Activated T-cell treated with anti-CD3 and anti-CD28 coated beads for 48 hours (primary cell): ENCODE measurements at regions not wholly inside any gene's neighbourhood (a gene's known extent, or its start where the extent isn't known, plus 50 kb on each side); places are given as distances from the start of the nearest gene placed in this dataset.

ENCODE experiments used
- DNase-seq: peaks from one replicate; pipeline ENCODE4 v3.0.0-alpha.2; 2020; ENCODE audit warnings: low read depth

DNA sequence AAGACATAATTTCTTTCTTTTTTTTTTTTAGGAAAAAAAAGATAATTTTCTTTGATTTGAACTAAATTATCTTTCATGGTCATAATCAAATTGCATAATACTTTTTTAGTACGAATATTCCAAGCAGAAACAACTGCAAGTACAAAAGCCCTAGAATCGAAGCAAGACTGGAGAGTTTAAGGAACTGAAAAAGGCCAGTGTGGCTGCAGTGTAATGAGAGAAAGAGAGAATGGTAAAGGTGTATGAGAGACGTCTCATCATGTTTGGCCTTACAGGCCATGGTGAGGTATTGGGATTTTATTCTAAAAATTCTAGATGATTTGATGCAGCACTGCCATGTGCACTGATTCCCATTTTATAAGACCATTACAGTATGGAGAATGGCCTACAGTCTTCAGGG is 180.9 kb downstream of the SUCNR1 start:
- DNase-seq: no peak

DNA sequence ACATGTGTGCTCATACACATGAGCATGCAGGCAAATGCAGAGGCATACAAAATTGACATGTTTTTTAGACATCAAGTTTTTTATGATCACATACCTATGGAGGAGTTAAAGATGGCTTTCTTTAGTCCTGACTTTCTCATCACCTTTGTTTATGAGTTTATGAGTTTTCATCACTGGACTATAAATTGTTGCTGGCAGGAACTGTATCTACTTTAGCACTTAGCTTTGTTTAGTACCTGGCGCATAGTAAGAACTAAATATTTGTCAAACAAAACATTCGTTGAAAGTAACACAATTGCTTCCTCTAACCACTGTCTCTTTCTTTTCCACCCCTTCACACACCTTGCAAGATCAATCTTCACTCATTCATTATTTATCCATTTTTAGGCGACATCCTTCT is 182.6 kb downstream of the SUCNR1 start:
- no peak for DNase-seq

DNA sequence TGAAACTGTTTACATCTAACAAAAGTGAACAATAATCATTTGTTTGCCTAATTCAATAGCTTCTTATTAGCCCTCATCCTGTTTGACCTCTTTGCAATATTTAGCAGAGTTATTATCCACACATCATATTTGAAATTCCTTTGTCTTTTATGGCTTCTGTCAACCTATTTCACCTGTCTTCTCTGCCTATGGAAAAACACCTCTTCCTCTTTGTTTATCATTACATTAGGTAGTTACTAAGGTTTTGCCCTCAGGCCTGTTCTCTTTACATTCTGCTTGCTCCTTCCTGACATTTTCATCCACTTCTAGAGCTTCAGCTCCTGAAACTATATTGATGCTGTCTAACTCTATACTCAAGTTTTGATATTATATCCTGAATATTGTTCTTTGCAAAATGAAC is 183.0 kb downstream of the SUCNR1 start:
- DNase-seq: no peak

DNA sequence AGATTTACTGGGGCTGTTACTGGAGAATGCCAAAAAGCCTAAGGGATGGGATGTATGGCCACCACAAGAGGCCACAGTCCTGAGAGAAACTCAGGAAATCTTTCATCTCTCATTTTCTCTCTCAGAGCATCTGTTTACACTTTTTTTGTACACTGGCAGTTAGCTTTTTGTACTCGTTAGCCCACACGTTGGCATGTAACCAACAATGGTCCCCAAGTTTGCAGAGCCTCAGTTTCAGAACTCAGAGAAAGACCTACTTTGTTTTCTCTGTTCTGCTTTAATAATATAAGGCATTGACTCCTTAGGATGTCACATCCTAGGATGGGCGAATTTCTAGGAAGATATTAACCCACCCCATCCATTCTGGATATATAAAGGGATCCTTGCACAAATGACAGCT is 183.5 kb downstream of the SUCNR1 start:
- DNase-seq: no peak

DNA sequence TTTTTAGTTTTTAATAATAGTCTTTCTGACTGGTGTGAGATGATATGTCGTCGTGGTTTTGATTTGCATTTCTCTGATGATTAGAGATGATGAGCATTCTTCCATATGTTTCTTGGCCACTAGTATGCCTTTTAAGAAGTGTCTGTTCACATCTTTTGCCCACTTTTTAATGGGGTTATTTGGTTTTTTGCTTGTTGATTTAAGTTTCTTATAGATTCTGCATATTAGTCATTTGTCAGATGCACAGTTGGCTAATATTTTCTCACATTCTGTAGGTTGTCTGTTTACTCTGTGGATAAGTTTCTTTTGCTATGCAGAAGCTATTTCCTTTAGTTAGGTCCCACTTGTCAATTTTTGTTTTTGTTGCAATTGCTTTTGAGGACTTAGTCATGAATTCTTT is 185.4 kb downstream of the SUCNR1 start:
- no peak for DNase-seq

DNA sequence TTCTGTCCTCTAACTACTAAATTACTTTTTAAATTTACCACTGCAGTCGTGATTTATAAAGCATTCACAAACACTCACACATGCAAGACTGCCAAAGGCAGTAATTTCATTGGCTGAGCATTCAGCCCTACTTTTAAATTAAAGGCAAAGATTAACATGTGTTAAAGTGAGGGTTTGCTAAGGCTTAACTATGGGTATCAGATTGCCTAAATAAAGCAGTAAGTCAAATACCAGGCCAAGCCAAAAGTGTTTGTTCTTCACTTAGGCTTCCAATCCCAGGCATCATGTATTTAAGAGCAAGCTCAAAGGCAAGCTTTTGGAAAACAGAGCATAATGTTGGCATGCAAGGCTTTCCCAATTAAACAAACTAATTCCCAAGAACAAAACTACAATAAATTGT is 187.3 kb downstream of the SUCNR1 start:
- DNase-seq: no peak

DNA sequence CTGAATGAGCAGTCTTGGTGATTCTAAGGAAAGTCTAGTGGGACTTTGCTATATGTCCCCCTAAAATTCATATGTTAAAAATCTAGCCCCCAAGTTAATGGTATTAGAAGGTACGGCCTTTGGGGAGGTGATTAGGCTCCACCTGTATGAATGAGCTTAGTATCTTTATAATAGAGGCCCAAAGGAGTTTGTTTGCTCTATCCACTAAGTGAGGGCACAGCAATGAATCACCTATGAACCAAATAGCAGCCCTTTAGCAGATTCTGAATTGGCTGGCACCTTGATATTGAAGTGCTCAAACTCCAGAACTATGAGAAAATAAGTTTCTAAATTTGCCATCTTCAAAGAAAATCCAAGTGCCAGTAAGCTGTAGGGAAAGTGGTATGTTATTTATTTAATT is 187.9 kb downstream of the SUCNR1 start:
- DNase-seq: no peak

DNA sequence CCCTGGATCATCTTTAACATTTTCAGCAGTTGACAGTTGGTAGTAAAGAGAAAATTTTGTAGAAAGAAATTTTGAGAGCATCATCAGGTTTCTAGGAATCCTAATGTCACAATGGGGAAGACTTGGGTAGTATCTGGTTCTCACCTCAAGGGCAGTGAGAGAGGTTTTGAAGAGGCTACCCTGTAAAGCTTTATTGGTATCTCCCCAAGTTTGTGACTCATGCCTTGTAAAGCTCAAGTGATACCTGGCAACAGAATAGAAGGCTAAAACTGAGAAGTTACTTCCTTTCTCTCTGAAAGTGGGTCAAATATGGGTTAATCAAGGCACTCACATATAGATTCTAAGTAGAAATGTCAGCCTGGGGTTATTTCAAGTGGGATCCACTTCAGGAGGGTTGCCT is 196.4 kb downstream of the SUCNR1 start:
- DNase-seq: no peak

DNA sequence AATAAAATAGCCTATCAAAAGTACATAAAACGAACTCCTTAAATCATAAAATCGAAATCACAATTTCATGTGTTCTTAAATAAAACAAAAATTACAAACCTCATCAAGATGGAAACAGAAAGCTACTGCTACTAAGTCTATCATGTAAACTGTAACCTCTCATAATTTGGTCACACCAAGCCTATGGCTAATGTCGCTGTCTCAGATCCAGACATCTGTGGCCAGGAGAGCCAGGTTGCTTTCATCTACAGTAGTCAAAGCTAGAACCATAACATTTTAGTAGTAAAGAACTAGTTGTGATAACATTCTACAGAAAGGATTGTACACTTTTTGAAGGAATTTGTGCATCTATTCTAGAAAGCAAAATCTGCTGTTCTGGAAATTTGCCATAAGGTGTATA is 197.4 kb upstream of the MBNL1 start:
- no peak for DNase-seq

DNA sequence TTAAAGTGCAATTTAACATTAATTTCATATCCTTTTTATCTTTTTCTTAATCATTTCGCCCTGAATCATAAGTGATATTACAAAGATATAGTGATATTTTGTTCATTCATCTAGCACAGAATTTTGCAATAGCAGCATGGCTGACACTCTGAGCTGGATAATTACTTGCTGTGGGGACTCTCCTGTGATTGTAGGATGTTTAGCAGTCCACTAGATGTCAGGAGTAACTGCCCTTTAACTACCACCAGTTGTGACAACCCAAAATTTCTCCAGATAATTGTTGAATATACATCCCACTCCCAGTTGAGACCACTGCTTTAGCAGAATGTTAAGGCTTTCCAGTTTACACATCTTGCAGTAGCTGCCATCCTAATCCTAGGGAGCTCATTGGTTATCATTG is 196.8 kb upstream of the MBNL1 start:
- DNase-seq: no peak

DNA sequence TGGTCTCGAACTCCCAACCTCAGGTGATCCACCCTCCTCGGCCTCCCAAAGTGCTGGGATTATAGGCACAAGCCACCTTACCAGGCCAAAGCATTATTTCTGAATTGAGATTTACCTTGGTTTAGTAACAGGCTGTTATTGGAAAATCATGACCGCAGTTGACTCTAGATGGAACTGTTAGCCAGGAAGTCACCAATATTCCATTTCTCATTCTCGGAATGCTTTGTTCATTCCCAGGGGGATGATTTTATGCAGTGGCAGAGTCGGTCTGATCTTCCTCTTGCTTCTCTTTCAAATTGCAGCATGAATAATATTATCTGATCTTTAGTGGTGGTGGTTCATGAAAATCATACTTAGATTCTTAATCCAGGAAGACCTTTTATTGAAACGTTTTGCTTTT is 195.5 kb upstream of the MBNL1 start:
- DNase-seq: no peak

DNA sequence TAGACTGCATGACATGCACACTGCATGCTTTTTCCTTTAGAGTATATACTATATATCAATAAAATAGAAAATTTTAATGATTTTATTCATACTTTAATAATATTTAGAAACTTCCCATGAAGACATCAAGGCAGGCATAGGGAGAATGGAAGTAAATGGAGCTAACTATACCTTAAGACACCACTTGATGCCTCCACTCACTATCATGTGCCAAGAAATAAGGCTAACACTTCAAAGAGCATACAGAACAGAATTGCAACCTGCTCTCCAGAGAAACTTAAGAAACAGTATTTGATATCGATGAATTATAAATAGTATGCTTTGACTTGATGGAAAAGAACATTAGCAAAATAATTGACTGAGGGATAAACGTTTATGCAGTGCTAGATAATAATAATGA is 192.6 kb upstream of the MBNL1 start:
- no peak for DNase-seq

DNA sequence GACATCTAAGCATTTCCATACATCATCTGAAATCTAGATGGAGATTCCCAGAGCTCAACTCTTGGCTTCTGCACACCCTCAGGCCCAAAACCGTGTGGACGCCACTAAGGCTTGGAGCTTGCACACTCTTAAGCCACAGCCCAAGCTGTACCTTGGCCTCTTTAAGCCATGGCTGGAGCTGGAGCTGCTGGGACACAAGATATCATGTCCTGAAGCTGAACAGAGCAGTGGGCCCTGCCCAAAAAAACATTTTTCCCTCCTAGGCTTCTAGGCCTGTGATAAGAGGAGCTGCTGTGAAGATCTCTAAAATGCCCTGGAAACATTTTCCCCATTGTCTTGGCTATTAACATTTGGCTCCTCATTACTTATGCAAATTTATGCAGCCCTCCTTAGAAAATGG is 188.7 kb upstream of the MBNL1 start:
- no peak for DNase-seq

DNA sequence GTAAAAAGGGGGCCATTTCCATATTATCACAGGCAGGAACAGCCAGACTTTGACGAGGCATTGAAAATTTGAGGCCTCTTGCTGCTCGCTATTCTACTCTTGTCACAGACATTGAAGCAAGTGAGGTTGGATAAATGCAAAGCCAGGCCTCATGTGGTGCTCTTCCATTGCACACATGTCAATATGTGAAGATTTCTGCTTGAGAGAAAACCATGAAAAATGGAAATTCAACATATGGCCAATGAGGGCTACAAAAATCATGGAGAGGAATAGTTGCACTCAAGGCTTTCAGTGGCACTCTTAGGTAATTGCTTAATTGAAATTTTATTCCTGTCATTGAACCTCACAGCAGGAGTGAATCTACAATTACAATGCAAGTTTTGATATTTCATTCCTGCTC is 185.6 kb upstream of the MBNL1 start:
- DNase-seq: no peak

DNA sequence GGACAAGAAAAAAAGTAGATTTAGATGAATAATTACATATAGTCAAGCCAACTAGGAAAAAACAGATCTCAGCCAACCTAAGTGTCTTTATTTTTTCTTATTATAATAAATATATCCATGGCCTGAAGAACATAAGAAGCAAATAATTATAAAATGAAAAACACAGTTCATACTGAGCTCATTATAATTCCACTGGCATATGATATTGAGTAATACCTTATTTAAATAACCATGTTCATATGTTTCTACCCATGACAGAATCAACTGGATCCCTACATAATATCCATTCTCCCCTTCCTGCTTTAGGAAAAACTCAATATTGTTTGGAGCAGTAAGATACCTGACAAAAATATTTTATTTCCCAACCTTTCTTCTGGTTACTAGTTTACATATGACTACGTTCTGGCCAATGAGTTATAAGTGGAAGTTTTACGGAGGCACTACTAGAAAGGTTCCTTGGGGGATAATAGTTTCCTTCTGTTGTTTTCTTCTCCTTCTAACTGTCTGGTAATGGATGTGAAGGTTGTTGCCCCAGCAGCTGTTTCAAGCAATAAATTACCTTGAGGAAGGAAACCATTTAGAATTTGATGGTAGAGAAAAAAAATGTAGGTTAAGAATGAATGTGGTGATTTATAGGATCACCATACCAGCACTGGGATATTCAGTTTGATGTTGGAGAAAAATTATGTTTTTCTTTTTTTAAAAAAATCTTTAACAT is 184.1 kb upstream of the MBNL1 start:
- DNase-seq: no peak

DNA sequence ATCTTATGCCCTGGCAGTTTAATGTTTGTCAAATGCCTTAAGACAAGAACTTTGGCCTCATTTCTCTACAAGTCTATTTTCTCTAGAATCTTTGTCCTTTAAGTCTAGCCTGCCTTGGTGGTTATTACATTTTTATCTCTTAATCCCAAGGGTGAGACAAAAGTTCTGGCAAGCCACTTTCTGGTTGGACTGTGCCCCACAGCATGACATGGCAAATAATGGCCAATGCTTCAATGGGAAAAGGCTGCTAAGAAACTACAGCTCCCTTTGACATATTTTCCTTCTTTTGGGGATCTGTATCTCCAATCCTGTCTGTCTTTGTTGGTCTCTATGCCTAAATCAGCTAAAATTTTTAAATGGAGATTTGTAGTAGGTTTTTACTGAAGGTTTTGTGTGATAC is 181.6 kb upstream of the MBNL1 start:
- DNase-seq: no peak

DNA sequence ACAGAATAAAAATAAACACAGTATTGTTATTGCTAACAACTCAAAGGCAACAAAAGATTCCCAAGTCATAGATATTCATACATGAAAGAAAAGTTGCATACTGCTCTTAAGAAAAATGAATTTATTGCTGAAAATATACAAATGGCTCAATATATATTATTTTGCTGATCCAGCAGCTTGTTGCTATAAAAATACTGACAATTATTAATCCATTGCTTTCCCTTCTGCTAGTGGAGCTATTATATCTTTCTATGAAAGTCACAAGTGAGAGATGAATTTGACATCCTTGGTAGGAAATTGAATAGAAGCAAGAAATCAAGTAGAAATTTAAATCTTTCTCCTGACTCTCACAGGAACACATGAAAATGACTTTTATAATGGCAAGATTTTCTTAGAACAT is 179.2 kb upstream of the MBNL1 start:
- DNase-seq: no peak

DNA sequence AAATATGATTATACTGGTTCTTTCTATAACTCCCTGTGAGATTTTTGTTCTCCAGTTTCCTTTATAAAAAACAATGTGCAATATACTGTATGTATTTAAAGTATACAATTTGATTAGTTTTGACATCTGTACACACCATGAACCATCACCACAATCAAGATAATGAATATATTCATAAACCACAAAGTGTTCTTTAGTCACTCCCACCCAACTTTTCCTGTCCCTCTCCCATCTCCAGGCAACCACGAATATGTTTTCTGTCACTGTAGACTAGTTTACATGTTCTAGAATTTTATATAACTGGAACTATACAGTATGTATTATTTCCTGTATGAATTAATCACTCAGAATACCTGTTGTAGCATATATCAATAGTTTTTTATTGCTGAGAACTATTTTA is 177.0 kb upstream of the MBNL1 start:
- DNase-seq: no peak

DNA sequence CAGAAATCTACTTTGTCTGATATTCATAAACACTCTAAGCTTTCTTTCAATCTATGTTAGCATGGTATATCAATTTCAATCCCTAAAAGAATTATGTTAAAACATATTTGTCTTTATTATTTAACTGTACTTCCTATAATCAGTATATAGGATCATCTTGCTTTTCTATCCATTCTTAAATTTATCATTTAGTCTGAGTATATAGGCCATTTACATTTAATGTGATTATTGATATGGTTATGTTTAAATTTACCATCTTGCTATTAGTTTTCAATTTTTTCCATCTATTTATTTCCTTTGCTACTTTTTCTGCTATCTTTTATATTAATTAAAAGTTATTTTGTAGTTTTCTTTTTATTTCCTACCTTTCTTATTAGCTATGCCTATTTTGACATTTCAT is 174.8 kb upstream of the MBNL1 start:
- no peak for DNase-seq

DNA sequence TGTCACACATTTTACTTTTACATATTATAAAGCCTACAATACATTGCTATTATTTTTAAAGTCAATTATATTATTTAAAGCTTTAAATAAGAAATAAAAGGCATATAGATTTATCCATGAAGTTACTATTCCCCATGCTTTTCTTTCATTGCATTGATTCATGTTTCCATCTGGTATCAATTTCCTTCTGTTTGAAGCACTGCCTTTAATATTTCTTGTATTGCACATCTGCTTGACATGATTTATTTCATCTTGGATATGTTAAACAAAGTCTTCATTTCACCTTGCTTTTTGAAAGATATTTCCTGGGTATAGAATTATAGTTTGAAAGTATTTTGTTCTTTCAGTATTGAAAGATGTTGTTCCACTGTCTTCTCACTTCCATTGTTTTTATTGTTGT is 174.3 kb upstream of the MBNL1 start:
- DNase-seq: no peak

DNA sequence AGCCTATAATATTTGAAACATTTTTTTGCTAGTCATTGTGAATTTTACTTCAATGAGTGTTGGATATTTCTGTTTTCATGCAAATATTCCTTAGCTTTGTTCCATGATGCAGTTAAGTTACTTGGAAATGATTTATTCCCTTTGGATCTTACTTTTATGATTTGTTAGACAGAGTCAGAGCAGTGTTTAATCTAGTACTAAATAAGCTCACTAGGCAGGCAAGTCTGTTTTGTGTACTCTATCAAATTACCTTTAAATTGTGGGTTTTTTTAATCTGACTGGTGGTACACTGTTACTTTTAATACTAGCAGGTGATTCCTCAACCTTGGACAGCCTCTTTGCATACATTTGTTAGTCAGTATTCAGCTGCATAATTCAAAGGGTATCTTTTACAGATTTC is 173.3 kb upstream of the MBNL1 start:
- DNase-seq: no peak

DNA sequence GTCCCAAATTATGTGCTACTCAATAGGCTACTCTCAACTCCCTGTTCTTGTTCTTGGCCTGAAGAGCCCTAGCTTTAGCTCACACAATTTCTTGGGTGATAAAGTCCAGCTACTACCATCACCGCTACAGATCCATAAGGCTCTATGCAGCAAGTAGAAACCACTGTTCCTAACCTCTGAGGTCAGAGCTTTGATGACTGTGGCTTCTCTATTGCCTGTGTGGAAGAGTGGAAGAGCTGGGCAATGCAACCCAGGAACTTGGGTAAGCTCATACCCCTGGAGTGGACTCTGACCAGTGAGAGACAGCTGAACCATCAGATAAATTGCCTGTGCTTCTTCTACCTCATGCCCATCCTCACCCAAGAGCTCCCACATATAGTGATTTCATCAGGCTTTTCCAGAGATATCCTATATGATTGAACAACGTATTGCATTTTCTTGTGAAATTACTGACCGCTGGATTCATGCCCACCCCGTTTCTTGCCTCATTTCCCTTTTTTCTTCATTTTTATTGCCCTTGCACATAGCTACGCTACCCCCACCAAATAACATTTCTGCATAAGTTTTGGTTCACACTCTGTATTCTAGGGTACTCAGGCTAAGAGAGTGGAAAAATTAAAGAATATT is 172.3 kb upstream of the MBNL1 start:
- DNase-seq: no peak

DNA sequence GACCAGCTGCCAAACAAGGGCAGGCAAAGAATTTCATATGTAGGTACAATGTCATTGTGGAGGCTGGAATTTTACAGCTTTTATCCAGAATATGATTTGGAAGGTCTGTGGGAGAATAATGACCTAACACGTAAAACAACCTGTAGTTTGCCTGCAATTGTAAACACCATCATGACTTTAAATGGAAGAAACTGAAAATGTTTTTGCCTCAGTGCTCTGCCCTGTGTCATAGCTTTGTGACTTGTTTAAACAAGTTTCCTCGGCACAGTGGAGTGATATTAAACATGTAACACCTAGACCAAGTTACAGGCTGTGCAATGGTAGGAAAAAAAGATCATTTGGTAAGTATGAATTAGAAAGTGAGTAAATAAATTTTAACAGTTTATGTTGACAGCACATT is 171.6 kb upstream of the MBNL1 start:
- DNase-seq: no peak

DNA sequence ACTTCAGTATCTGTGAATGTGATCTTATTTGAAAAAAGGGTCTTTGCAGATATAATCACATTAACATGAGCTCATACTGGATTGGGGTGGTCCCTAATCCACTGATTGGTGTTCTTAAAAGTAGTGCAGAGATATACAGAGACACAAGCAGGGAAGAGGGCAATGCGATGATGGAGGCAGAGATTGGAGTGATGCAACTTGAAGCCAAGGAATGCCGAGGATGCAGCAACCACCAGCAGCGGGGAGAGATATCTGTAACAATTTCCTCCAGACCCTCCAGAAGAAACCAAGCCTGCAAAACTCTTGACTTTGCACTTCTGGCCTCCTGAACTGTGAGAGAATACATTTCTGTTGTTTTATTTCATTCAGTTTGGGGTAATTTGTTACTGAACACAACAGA is 171.0 kb upstream of the MBNL1 start:
- DNase-seq: no peak
